ENCODE measurements at regions not wholly inside any gene's neighbourhood (a gene's known extent, or its start where the extent isn't known, plus 50 kb on each side); places are given as distances from the start of the nearest gene placed in this dataset.
"Not testable (repeated sequence)": the region's sequence is repeated elsewhere in the genome, so short reads cannot be mapped to it uniquely, and the experiment has no call there.

- DNase-seq, result no peak
Measured at GRCh38 chr3:117801912-117802239, 1092.3 kb downstream of the TUSC7 start.

GRCh38 chr3:117809186-117810081 lies 1099.9 kb downstream of the TUSC7 start:
- DNase-seq, result peak in 1 of 3 donors; percentile 15

GRCh38 chr3:117811786-117812185 lies 1102.2 kb downstream of the TUSC7 start:
- no peak for DNase-seq

GRCh38 chr3:117814975-117815374 lies 1105.4 kb downstream of the TUSC7 start:
- no peak for DNase-seq

GRCh38 chr3:117817103-117817502 lies 1107.5 kb downstream of the TUSC7 start:
- no peak for DNase-seq

- DNase-seq, result no peak
Measured at GRCh38 chr3:117818592-117818991, 1109.0 kb downstream of the TUSC7 start.

- no peak for DNase-seq
Measured at GRCh38 chr3:117820658-117821299, 1111.2 kb downstream of the TUSC7 start.

- no peak for DNase-seq
Measured at GRCh38 chr3:117822416-117822815, 1112.8 kb downstream of the TUSC7 start.

GRCh38 chr3:117836296-117836695 lies 1126.7 kb downstream of the TUSC7 start:
- DNase-seq, result no peak

- no peak for DNase-seq
Measured at GRCh38 chr3:117837391-117837790, 1127.8 kb downstream of the TUSC7 start.

- DNase-seq, result no peak
Measured at GRCh38 chr3:117842086-117842485, 1132.5 kb downstream of the TUSC7 start.

GRCh38 chr3:117843356-117843755 lies 1133.8 kb downstream of the TUSC7 start:
- no peak for DNase-seq

GRCh38 chr3:117844676-117845075 lies 1135.1 kb downstream of the TUSC7 start:
- DNase-seq, result no peak

- DNase-seq, result peak in 2 of 3 donors; percentile 1 to 11
Measured at GRCh38 chr3:117846238-117846637, 1136.7 kb downstream of the TUSC7 start.

GRCh38 chr3:117848606-117849005 lies 1139.0 kb downstream of the TUSC7 start:
- DNase-seq, result no peak

- DNase-seq, result no peak
Measured at GRCh38 chr3:117853923-117854668, 1144.5 kb downstream of the TUSC7 start.

GRCh38 chr3:117856354-117856753 lies 1146.8 kb downstream of the TUSC7 start:
- DNase-seq, result no peak

GRCh38 chr3:117863146-117863545 lies 1153.6 kb downstream of the TUSC7 start:
- DNase-seq, result no peak

GRCh38 chr3:117865338-117865737 lies 1155.8 kb downstream of the TUSC7 start:
- DNase-seq, result no peak

- no peak for DNase-seq
Measured at GRCh38 chr3:117868766-117869165, 1159.2 kb downstream of the TUSC7 start.

- DNase-seq, result no peak
Measured at GRCh38 chr3:117871934-117872333, 1162.4 kb downstream of the TUSC7 start.

- DNase-seq, result not testable (repeated sequence)
Measured at GRCh38 chr3:117872594-117873248, 1161.9 kb downstream of the IGSF11 start.

- no peak for DNase-seq
Measured at GRCh38 chr3:117873249-117873600, 1161.4 kb downstream of the IGSF11 start.
